ENCODE measurements at regions not wholly inside any gene's neighbourhood (a gene's known extent, or its start where the extent isn't known, plus 50 kb on each side); places are given as distances from the start of the nearest gene placed in this dataset.

GRCh38 chr3:44186712-44187111 lies 55.0 kb upstream of the TOPAZ1 start:
- H2BK15ac ChIP-seq (ENCODE audit: low read depth, low read length): no peak overlapping the region
- H3K36me3 ChIP-seq (ENCODE audit: control insufficient read depth, insufficient read depth, low read length): no peaks in the 10 kb centered on the region
- H3K14ac ChIP-seq (replicated peaks; ENCODE audit: low read depth, low read length): no peak overlapping the region
- no peak overlapping the region for H2AFZ ChIP-seq (replicated peaks; ENCODE audit: low read length, poor library complexity)
- no peak overlapping the region for H2BK120ac ChIP-seq (ENCODE audit: low read depth, low read length)
- no peaks in the 10 kb centered on the region for H3K27me3 ChIP-seq (ENCODE audit: control insufficient read depth, insufficient read depth, low read length)
- WGBS, 2 experiments (ENCODE audit: extremely low coverage in 2 of 2, insufficient read length in 1 of 2): no CpG with 5 or more reads among the region's 2 CpGs
- H3K4me1 ChIP-seq (ENCODE audit: control insufficient read depth, insufficient read depth, low read length): no peaks in the 10 kb centered on the region
- CTCF ChIA-PET: interaction anchor here (0.6 kb wide), 1 partner anchor 41 kb away, joined by 3 read pairs; no protein-coding TSS in a partner anchor
- dilution Hi-C loops (cut with HindIII; ENCODE audit: low sequenced_read_pairs, unreplicated experiment): no loop called here
- no peak overlapping the region for H3K23ac ChIP-seq (ENCODE audit: low read depth, low read length)
- no peak overlapping the region for H2AK5ac ChIP-seq (ENCODE audit: low read depth, low read length)
- no peak overlapping the region for H4K5ac ChIP-seq (ENCODE audit: low read depth, low read length)
- no peak overlapping the region for H2AK9ac ChIP-seq (replicated peaks; ENCODE audit: low read depth, low read length, poor library complexity)
- H2BK20ac ChIP-seq (ENCODE audit: low read depth, low read length): no peak overlapping the region
- no peaks in the 10 kb centered on the region for H4K20me1 ChIP-seq (ENCODE audit: insufficient read depth, low read length)
- POLR2A ChIA-PET (ENCODE audit: unreplicated experiment): no interaction called here
- H3K79me1 ChIP-seq (ENCODE audit: low read depth in 1 of 2, low read length in 2 of 2): no peaks in the 10 kb centered on the region
- no peak overlapping the region for H2BK5ac ChIP-seq (ENCODE audit: low read depth, low read length, poor library complexity, severe bottlenecking)
- ATAC-seq (ENCODE audit: low read depth): no peak
- H3K18ac ChIP-seq (ENCODE audit: low read depth, low read length): no peak overlapping the region
- no peak overlapping the region for H4K8ac ChIP-seq (ENCODE audit: low read depth in 2 of 2, low read length in 2 of 2)
- in situ Hi-C loops (cut with MboI; ENCODE audit: low sequenced_read_pairs): loop anchor here (25.0 kb wide), 1 partner anchor 1224 kb away; no protein-coding TSS in a partner anchor
- DNase-seq: no peak
- no peak overlapping the region for H3K56ac ChIP-seq (ENCODE audit: extremely low read depth, insufficient read depth, low read length)
- no peak overlapping the region for H3K27ac ChIP-seq (ENCODE audit: insufficient read depth, low read length)
- no peak overlapping the region for H3K9ac ChIP-seq (ENCODE audit: low read depth, low read length)
- no TSS peak for BruUV-seq (replicated peaks)
- H3K4ac ChIP-seq (ENCODE audit: low read depth, low read length): no peak overlapping the region
- H3K9me1 ChIP-seq (ENCODE audit: insufficient read depth, low read length): no peaks in the 10 kb centered on the region
- TF ChIP-seq RFX5 (IDR thresholded peaks at IDR 0.05; ENCODE audit: low read depth, low read length) (no peak), MAZ (IDR thresholded peaks at IDR 0.05; ENCODE audit: borderline replicate concordance, low read depth, low read length) (no peak), CTCF (conservative IDR thresholded peaks at IDR 0.05; ENCODE audit: low read depth, low read length) (no peak), FOS (IDR thresholded peaks at IDR 0.05; ENCODE audit: low read depth, low read length) (no peak), RAD21 (IDR thresholded peaks at IDR 0.05; ENCODE audit: low read length) (no peak), CEBPB (IDR thresholded peaks at IDR 0.05; ENCODE audit: low read depth, low read length) (no peak), RCOR1 (IDR thresholded peaks at IDR 0.05; ENCODE audit: insufficient replicate concordance, low read length) (no peak), USF2 (IDR thresholded peaks at IDR 0.05; ENCODE audit: low read depth, low read length) (no peak), CHD1 (IDR thresholded peaks at IDR 0.05; ENCODE audit: low read depth, low read length) (no peak), POLR2A (IDR thresholded peaks at IDR 0.05; ENCODE audit: low read depth, low read length) (no peak), BHLHE40 (IDR thresholded peaks at IDR 0.05; ENCODE audit: low read depth, low read length) (no peak), MXI1 (IDR thresholded peaks at IDR 0.05; ENCODE audit: borderline replicate concordance, low read depth, low read length) (no peak), MAFK (IDR thresholded peaks at IDR 0.05; ENCODE audit: low read depth, low read length) (no peak), NFE2L2 (IDR thresholded peaks at IDR 0.05; ENCODE audit: low read depth, low read length) (no peak), SMC3 (IDR thresholded peaks at IDR 0.05; ENCODE audit: low read depth, low read length) (no peak)
- TF ChIP-seq, protein P1, sequence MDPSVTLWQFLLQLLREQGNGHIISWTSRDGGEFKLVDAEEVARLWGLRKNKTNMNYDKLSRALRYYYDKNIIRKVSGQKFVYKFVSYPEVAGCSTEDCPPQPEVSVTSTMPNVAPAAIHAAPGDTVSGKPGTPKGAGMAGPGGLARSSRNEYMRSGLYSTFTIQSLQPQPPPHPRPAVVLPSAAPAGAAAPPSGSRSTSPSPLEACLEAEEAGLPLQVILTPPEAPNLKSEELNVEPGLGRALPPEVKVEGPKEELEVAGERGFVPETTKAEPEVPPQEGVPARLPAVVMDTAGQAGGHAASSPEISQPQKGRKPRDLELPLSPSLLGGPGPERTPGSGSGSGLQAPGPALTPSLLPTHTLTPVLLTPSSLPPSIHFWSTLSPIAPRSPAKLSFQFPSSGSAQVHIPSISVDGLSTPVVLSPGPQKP (IDR thresholded peaks at IDR 0.05; ENCODE audit: borderline replicate concordance, low read depth, low read length): no peak
- no peak overlapping the region for H4K91ac ChIP-seq (ENCODE audit: insufficient read depth, low read depth, low read length)
- no peak overlapping the region for H3K4me2 ChIP-seq (ENCODE audit: low read depth, low read length)
- no peak overlapping the region for H3K4me3 ChIP-seq (ENCODE audit: insufficient read depth, low read depth, low read length)
- no peaks in the 10 kb centered on the region for H3K9me3 ChIP-seq (ENCODE audit: control insufficient read depth, insufficient read depth, low read length)
- intact Hi-C loops (cut with micrococcal nuclease): no loop called here

Data from IMR-90 (cell line).